ENCODE measurements at regions not wholly inside any gene's neighbourhood (a gene's known extent, or its start where the extent isn't known, plus 50 kb on each side); places are given as distances from the start of the nearest gene placed in this dataset.

DNA sequence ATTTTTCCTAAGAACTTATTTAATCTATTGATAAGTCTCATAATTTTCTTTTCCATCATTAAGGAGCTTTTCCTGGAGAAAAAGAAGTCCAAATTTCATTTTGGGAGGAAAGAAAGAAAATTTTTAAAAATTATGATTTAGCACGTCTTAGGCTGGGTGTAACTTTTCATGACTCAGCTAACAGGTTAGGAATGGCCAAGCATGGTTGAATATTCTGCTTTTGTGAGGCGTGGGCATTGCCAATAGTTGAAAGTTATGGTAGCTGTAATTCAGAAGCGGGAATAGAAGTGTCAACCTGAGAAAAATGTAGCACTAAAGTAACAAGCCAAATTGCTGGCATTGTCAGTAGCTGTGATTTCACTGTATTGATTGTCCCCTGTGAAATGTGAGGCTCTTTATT is 77.2 kb upstream of the ARID1B start:
- TF ChIP-seq, protein P1, sequence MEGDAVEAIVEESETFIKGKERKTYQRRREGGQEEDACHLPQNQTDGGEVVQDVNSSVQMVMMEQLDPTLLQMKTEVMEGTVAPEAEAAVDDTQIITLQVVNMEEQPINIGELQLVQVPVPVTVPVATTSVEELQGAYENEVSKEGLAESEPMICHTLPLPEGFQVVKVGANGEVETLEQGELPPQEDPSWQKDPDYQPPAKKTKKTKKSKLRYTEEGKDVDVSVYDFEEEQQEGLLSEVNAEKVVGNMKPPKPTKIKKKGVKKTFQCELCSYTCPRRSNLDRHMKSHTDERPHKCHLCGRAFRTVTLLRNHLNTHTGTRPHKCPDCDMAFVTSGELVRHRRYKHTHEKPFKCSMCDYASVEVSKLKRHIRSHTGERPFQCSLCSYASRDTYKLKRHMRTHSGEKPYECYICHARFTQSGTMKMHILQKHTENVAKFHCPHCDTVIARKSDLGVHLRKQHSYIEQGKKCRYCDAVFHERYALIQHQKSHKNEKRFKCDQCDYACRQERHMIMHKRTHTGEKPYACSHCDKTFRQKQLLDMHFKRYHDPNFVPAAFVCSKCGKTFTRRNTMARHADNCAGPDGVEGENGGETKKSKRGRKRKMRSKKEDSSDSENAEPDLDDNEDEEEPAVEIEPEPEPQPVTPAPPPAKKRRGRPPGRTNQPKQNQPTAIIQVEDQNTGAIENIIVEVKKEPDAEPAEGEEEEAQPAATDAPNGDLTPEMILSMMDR (IDR thresholded peaks at IDR 0.05) = no peak
- TF ChIP-seq POLR2A (IDR thresholded peaks at IDR 0.05; ENCODE audit: low read depth) = no peak

All from esophagus muscularis mucosa (tissue), 3 donors.